Suprapubic skin (tissue), 4 donors: ENCODE measurements at regions not wholly inside any gene's neighbourhood (a gene's known extent, or its start where the extent isn't known, plus 50 kb on each side); places are given as distances from the start of the nearest gene placed in this dataset.

ENCODE experiments used
- DNase-seq, 2 donors: peaks; one replicate each; pipeline ENCODE4 v3.0.0-alpha.2; 2019; ENCODE audit warnings: low spot score in 2 of 2
- H3K27ac ChIP-seq: fragments of 200-600 bp; sonication (generic); one replicate; pipeline ENCODE4 v1.5.1; 2019
- H3K27me3 ChIP-seq: fragments of 200-600 bp; sonication (generic); one replicate; pipeline ENCODE4 v1.5.1; 2019
- H3K36me3 ChIP-seq: fragments of 200-600 bp; sonication (generic); one replicate; pipeline ENCODE4 v1.5.1; 2019
- H3K4me1 ChIP-seq: fragments of 200-600 bp; sonication (generic); one replicate; pipeline ENCODE4 v1.5.1; 2019
- H3K4me3 ChIP-seq: fragments of 200-600 bp; sonication (generic); one replicate; pipeline ENCODE4 v1.5.1; 2019; ENCODE audit warnings: mild to moderate bottlenecking
- H3K9me3 ChIP-seq: fragments of 200-600 bp; sonication (generic); one replicate; pipeline ENCODE4 v1.5.1; 2019
- CTCF ChIP-seq, 2 donors: fragments of 200-600 bp in 1 of 2; fragments of 450-650 bp in 1 of 2; sonication (generic) in 1 of 2; IDR thresholded peaks; one replicate each; pipeline ENCODE4 v1.5.1; 2016 to 2019; ENCODE audit warnings: antibody characterized with exemption in 2 of 2, mild to moderate bottlenecking in 1 of 2, moderate library complexity in 1 of 2
- EP300 ChIP-seq: sonication (generic); formaldehyde crosslinking; IDR thresholded peaks from one replicate; pipeline ENCODE4 v1.6.1; 2017; ENCODE audit warnings: antibody characterized with exemption
- POLR2A ChIP-seq, 2 donors: fragments of 450-650 bp; IDR thresholded peaks; one replicate each; pipeline ENCODE4 v1.6.1; 2017; ENCODE audit warnings: antibody characterized with exemption in 2 of 2, mild to moderate bottlenecking in 2 of 2, moderate library complexity in 2 of 2
- POLR2AphosphoS5 ChIP-seq, 3 donors: sonication (generic); formaldehyde crosslinking; IDR thresholded peaks; one replicate each; pipeline ENCODE4 v1.6.1; 2017; ENCODE audit warnings: antibody characterized with exemption in 3 of 3
- WGBS: methylation state at CpG from one replicate; pipeline ENCODE4 v1.1.5; 2018; 5-methylcytosine and 5-hydroxymethylcytosine counted together

- Histone ChIP-seq H3K4me1 (no peaks in the 10 kb centered on the region), H3K27ac (no peak overlapping the region), H3K9me3 (peaks cover 11% of the 10 kb centered on the region), H3K4me3 (no peak overlapping the region), H3K27me3 (no peaks in the 10 kb centered on the region), H3K36me3 (no peaks in the 10 kb centered on the region)
- TF ChIP-seq EP300 (no peak), POLR2AphosphoS5 (IDR thresholded peaks at IDR 0.05) (no peak), CTCF (IDR thresholded peaks at IDR 0.05) (no peak), POLR2A (IDR thresholded peaks at IDR 0.05) (no peak)
- no peak for DNase-seq
- 100% methylated on average over 3 of the region's 3 CpGs for WGBS
Observed at GRCh38 chr2:22582107-22582506, 802.9 kb upstream of the KLHL29 start.

GRCh38 chr2:22596306-22596705, 788.7 kb upstream of the KLHL29 start:
- Histone ChIP-seq H3K4me1 (no peaks in the 10 kb centered on the region), H3K9me3 (no peaks in the 10 kb centered on the region), H3K36me3 (no peaks in the 10 kb centered on the region), H3K4me3 (no peak overlapping the region), H3K27ac (no peak overlapping the region), H3K27me3 (no peaks in the 10 kb centered on the region)
- no peak for DNase-seq
- TF ChIP-seq EP300, result no peak
- no peak for TF ChIP-seq POLR2AphosphoS5 (IDR thresholded peaks at IDR 0.05)
- TF ChIP-seq POLR2A (IDR thresholded peaks at IDR 0.05), result no peak
- no peak for TF ChIP-seq CTCF (IDR thresholded peaks at IDR 0.05)
- WGBS, result 66% methylated on average over 5 of the region's 5 CpGs

- H3K36me3 ChIP-seq, result no peaks in the 10 kb centered on the region
- H3K4me1 ChIP-seq, result no peaks in the 10 kb centered on the region
- no peak overlapping the region for H3K4me3 ChIP-seq
- no peaks in the 10 kb centered on the region for H3K9me3 ChIP-seq
- WGBS, result 61% methylated on average over 2 of the region's 2 CpGs
- no peak overlapping the region for H3K27ac ChIP-seq
- TF ChIP-seq POLR2A (IDR thresholded peaks at IDR 0.05), result no peak
- no peak for TF ChIP-seq CTCF (IDR thresholded peaks at IDR 0.05)
- TF ChIP-seq EP300, result no peak
- TF ChIP-seq POLR2AphosphoS5 (IDR thresholded peaks at IDR 0.05), result no peak
- no peaks in the 10 kb centered on the region for H3K27me3 ChIP-seq
- no peak for DNase-seq
Observed at GRCh38 chr2:22600156-22600555, 784.8 kb upstream of the KLHL29 start.

- H3K9me3 ChIP-seq, result no peaks in the 10 kb centered on the region
- no peak for DNase-seq
- WGBS, result 43% methylated on average over 1 of the region's 1 CpG
- H3K27me3 ChIP-seq, result no peaks in the 10 kb centered on the region
- no peaks in the 10 kb centered on the region for H3K36me3 ChIP-seq
- H3K4me3 ChIP-seq, result no peak overlapping the region
- H3K4me1 ChIP-seq, result no peaks in the 10 kb centered on the region
- no peak overlapping the region for H3K27ac ChIP-seq
- TF ChIP-seq POLR2AphosphoS5 (IDR thresholded peaks at IDR 0.05), result no peak
- TF ChIP-seq POLR2A (IDR thresholded peaks at IDR 0.05), result no peak
- TF ChIP-seq CTCF (IDR thresholded peaks at IDR 0.05), result no peak
- no peak for TF ChIP-seq EP300
Observed at GRCh38 chr2:22600999-22601398, 784.0 kb upstream of the KLHL29 start.

GRCh38 chr2:22604136-22604535, 780.8 kb upstream of the KLHL29 start:
- H3K4me3 ChIP-seq, result no peak overlapping the region
- TF ChIP-seq POLR2A (IDR thresholded peaks at IDR 0.05) (no peak), EP300 (no peak), CTCF (IDR thresholded peaks at IDR 0.05) (no peak), POLR2AphosphoS5 (IDR thresholded peaks at IDR 0.05) (no peak)
- H3K27me3 ChIP-seq, result no peaks in the 10 kb centered on the region
- WGBS, result 79% methylated on average over 4 of the region's 4 CpGs
- H3K36me3 ChIP-seq, result no peaks in the 10 kb centered on the region
- H3K4me1 ChIP-seq, result no peaks in the 10 kb centered on the region
- DNase-seq, result no peak
- no peak overlapping the region for H3K27ac ChIP-seq
- no peaks in the 10 kb centered on the region for H3K9me3 ChIP-seq
